Caco-2 (cell line): ENCODE measurements at regions not wholly inside any gene's neighbourhood (a gene's known extent, or its start where the extent isn't known, plus 50 kb on each side); places are given as distances from the start of the nearest gene placed in this dataset.

Experiments used
- BruUV-seq: library from RNA; stranded (reverse); fragments of 400-500 nt; replicated peaks from 2 replicates; lab custom pipeline; 2021; lab: Mats Ljungman, UMichigan
- CTCF ChIA-PET: fragments of 300-600 bp; sonication (Branson Sonifier 250); formaldehyde crosslinking; loops from one replicate; lab custom pipeline; 2022; ENCODE audit warnings: antibody characterized with exemption; lab: Charles Lee
- POLR2A ChIA-PET: fragments of 300-600 bp; sonication (Branson Sonifier 250); formaldehyde crosslinking; loops from one replicate; lab custom pipeline; 2022; ENCODE audit warnings: antibody characterized with exemption; lab: Charles Lee
- DNase-seq, 2 experiments: peaks; one replicate each; pipeline versions ENCODE4 v3.0.0 to v3.0.0-alpha.2; 2020 to 2022
- H3K27me3 ChIP-seq: replicated peaks from 2 replicates; pipeline ENCODE4 v1.6.0; 2011; ENCODE audit warnings: low read length; ENCODE audit not compliant: control insufficient read depth, insufficient read depth
- H3K36me3 ChIP-seq: 2 replicates; pipeline ENCODE4 v1.5.1; 2011; ENCODE audit warnings: low read length; ENCODE audit not compliant: control insufficient read depth, insufficient read depth
- H3K4me1 ChIP-seq: fragments of 250-450 bp; sonication (Bioruptor Pico); 2 replicates; pipeline ENCODE4 v1.5.1; 2020; ENCODE audit warnings: mild to moderate bottlenecking
- H3K4me3 ChIP-seq: 2 replicates; pipeline ENCODE4 v1.5.1; 2011; ENCODE audit warnings: low read depth, mild to moderate bottlenecking, control low read depth, low read length
- H3K9me3 ChIP-seq: fragments of 250-450 bp; sonication (Bioruptor Pico); 2 replicates; pipeline ENCODE4 v1.5.1; 2020; ENCODE audit warnings: mild to moderate bottlenecking, moderate library complexity
- H3K27ac Mint-ChIP-seq: one replicate; pipeline ENCODE4 v1.8.0; 2022; ENCODE audit warnings: mixed read lengths; ENCODE audit not compliant: unreplicated experiment
- H3K27me3 Mint-ChIP-seq: one replicate; pipeline ENCODE4 v1.8.0; 2022; ENCODE audit warnings: mixed read lengths; ENCODE audit not compliant: insufficient read depth, unreplicated experiment
- H3K36me3 Mint-ChIP-seq: one replicate; pipeline ENCODE4 v1.8.0; 2022; ENCODE audit warnings: mild to moderate bottlenecking, mixed read lengths; ENCODE audit not compliant: insufficient read depth, unreplicated experiment
- H3K4me1 Mint-ChIP-seq: one replicate; pipeline ENCODE4 v1.8.0; 2022; ENCODE audit warnings: low read depth, mixed read lengths; ENCODE audit not compliant: unreplicated experiment
- H3K4me3 Mint-ChIP-seq: one replicate; pipeline ENCODE4 v1.8.0; 2022; ENCODE audit warnings: mild to moderate bottlenecking, moderate library complexity, mixed read lengths; ENCODE audit not compliant: unreplicated experiment
- H3K9me3 Mint-ChIP-seq: one replicate; pipeline ENCODE4 v1.8.0; 2022; ENCODE audit warnings: mixed read lengths; ENCODE audit not compliant: unreplicated experiment
- intact Hi-C: fragments of 100-400 bp; cut with micrococcal nuclease; formaldehyde crosslinking; loops from one replicate; pipeline ENCODE4 v1.10.0; 2022; ENCODE audit not compliant: unreplicated experiment
- TF ChIP-seq, protein P1 (sequence below), 2 experiments: fragments of 200-600 bp in 1 of 2; IDR thresholded peaks; 1 replicate in 1 of 2; 2 replicates in 1 of 2; pipeline versions ENCODE4 v1.5.1 to v1.8.0; 2011 to 2022; ENCODE audit warnings: antibody characterized with exemption in 1 of 2, control low read depth in 1 of 2, inconsistent platforms in 1 of 2, low read depth in 1 of 2, low read length in 1 of 2, mild to moderate bottlenecking in 1 of 2, moderate library complexity in 1 of 2; ENCODE audit not compliant: insufficient read depth in 1 of 2, severe bottlenecking in 1 of 2, unreplicated experiment in 1 of 2

DNA sequence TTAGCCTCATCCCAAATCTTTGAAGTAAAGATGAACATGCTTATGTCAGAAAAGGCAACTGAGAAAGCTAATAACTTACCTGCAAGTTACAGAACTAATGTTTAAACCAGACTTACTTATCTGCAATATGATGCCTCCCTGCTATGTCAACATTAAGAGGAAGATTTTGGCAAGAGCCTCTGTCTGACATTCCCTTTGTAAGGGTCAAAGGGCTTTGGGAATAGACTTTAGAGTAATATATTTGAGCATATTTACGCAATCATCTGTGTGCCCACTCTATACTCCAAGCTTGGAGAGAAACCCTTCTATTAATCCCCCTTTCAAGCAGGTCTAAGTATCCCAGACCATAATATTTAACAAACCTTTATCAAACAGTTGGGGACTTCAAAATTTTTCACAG, 389.4 kb downstream of the NPIPA8 start:
- Histone ChIP-seq H3K4me1 (no peaks in the 10 kb centered on the region), H3K4me3 (no peak overlapping the region), H3K27me3 (no peaks in the 10 kb centered on the region; the same call in 1 of the 2 replicates), H3K9me3 (no peaks in the 10 kb centered on the region), H3K36me3 (no peaks in the 10 kb centered on the region)
- Mint-ChIP-seq H3K4me3 (no peak overlapping the region), H3K27me3 (no peaks in the 10 kb centered on the region), H3K9me3 (no peaks in the 10 kb centered on the region), H3K36me3 (no peaks in the 10 kb centered on the region), H3K4me1 (no peaks in the 10 kb centered on the region), H3K27ac (no peak overlapping the region)
- CTCF ChIA-PET, result no interaction called here
- no peak for DNase-seq
- TF ChIP-seq, protein P1, sequence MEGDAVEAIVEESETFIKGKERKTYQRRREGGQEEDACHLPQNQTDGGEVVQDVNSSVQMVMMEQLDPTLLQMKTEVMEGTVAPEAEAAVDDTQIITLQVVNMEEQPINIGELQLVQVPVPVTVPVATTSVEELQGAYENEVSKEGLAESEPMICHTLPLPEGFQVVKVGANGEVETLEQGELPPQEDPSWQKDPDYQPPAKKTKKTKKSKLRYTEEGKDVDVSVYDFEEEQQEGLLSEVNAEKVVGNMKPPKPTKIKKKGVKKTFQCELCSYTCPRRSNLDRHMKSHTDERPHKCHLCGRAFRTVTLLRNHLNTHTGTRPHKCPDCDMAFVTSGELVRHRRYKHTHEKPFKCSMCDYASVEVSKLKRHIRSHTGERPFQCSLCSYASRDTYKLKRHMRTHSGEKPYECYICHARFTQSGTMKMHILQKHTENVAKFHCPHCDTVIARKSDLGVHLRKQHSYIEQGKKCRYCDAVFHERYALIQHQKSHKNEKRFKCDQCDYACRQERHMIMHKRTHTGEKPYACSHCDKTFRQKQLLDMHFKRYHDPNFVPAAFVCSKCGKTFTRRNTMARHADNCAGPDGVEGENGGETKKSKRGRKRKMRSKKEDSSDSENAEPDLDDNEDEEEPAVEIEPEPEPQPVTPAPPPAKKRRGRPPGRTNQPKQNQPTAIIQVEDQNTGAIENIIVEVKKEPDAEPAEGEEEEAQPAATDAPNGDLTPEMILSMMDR (IDR thresholded peaks at IDR 0.05; ENCODE audit: insufficient read depth in 1 of 2, low read depth in 1 of 2, low read length in 1 of 2, severe bottlenecking in 1 of 2, unreplicated experiment in 1 of 2), result no peak
- POLR2A ChIA-PET, result no interaction called here
- intact Hi-C loops, result no loop called here
- no TSS peak for BruUV-seq

DNA sequence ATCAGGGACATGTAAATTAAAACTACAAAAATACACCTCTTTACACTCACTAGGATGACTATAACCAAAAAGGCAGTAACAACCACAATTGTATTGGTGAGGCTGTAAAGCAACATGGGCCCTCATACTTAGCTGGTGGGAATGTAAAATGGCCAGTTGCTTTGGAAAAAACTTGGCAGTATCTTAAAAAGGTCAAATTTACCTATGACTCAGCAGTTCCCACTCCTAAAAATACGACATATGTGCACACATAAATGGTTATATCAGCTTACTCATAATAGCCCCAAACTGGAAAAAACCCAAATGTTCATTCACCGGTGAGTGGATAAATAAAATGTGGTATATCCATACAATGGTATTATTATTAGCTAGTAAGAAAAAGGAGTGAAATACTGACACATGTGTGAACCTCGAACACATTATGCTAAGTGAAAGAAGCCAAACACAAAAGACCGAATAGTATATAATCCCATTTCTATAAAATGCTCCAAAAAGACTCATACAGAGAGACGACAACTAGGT, 391.4 kb downstream of the NPIPA8 start:
- POLR2A ChIA-PET, result no interaction called here
- Mint-ChIP-seq H3K27ac (no peak overlapping the region), H3K4me3 (no peak overlapping the region), H3K27me3 (no peaks in the 10 kb centered on the region), H3K4me1 (no peaks in the 10 kb centered on the region), H3K9me3 (no peaks in the 10 kb centered on the region), H3K36me3 (no peaks in the 10 kb centered on the region)
- intact Hi-C loops, result no loop called here
- CTCF ChIA-PET, result no interaction called here
- Histone ChIP-seq H3K36me3 (no peaks in the 10 kb centered on the region), H3K9me3 (no peaks in the 10 kb centered on the region), H3K4me3 (no peak overlapping the region), H3K27me3 (no peaks in the 10 kb centered on the region; the same call in 1 of the 2 replicates), H3K4me1 (no peaks in the 10 kb centered on the region)
- no peak for DNase-seq
- TF ChIP-seq, protein P1 (IDR thresholded peaks at IDR 0.05; ENCODE audit: insufficient read depth in 1 of 2, low read depth in 1 of 2, low read length in 1 of 2, severe bottlenecking in 1 of 2, unreplicated experiment in 1 of 2), result no peak
- BruUV-seq, result no TSS peak

DNA sequence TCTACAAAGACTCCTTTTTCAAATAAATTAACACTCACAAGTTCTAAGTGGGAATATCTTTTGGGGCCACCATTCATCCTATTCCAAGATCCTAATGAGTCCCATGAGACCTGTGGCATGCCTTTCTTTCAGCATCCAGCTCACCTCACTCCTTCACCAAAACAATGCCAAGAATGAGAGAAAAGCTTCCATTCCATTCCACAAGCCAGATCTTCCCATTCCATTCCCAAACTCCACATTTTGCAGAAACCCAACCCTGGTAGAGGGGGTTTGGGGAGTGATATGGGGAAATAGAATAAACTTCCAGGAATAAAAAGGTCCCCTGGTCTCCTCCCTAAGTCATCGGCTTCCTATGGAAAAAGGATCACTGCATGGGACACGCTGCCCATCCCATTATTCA, 392.2 kb downstream of the NPIPA8 start:
- Mint-ChIP-seq H3K4me3 (no peak overlapping the region), H3K9me3 (no peaks in the 10 kb centered on the region), H3K36me3 (no peaks in the 10 kb centered on the region), H3K4me1 (no peaks in the 10 kb centered on the region), H3K27ac (no peak overlapping the region), H3K27me3 (no peaks in the 10 kb centered on the region)
- H3K4me1 ChIP-seq, result no peaks in the 10 kb centered on the region
- no peak for DNase-seq
- H3K4me3 ChIP-seq, result no peak overlapping the region
- CTCF ChIA-PET, result no interaction called here
- TF ChIP-seq, protein P1 (IDR thresholded peaks at IDR 0.05; ENCODE audit: insufficient read depth in 1 of 2, low read depth in 1 of 2, low read length in 1 of 2, severe bottlenecking in 1 of 2, unreplicated experiment in 1 of 2), result no peak
- POLR2A ChIA-PET, result no interaction called here
- H3K27me3 ChIP-seq, result no peaks in the 10 kb centered on the region
- intact Hi-C loops, result no loop called here
- H3K36me3 ChIP-seq, result no peaks in the 10 kb centered on the region
- no peaks in the 10 kb centered on the region for H3K9me3 ChIP-seq
- BruUV-seq, result no TSS peak
